NCI-H2227 (cell line): ENCODE measurements at regions not wholly inside any gene's neighbourhood (a gene's known extent, or its start where the extent isn't known, plus 50 kb on each side); places are given as distances from the start of the nearest gene placed in this dataset.
"Not testable (repeated sequence)": the region's sequence is repeated elsewhere in the genome, so short reads cannot be mapped to it uniquely, and the experiment has no call there.

Experiments
- DNase-seq: peaks from one replicate; lab custom pipeline; 2025; ENCODE audit not compliant: unreplicated experiment; lab: John Stamatoyannopoulos, UW

- peak; percentile 2 for DNase-seq
Observed at GRCh38 chr13:89407357-89407756, 1736.2 kb downstream of the SLITRK5 start.

- DNase-seq: no peak
Observed at GRCh38 chr13:89432997-89433396, 1761.8 kb downstream of the SLITRK5 start.

- DNase-seq: not testable (repeated sequence)
Observed at GRCh38 chr13:89434624-89435023, 1763.5 kb downstream of the SLITRK5 start.

GRCh38 chr13:89454681-89455080 lies 1783.5 kb downstream of the SLITRK5 start:
- no peak for DNase-seq

- no peak for DNase-seq
Observed at GRCh38 chr13:89455225-89455624, 1784.1 kb downstream of the SLITRK5 start.

- no peak for DNase-seq
Observed at GRCh38 chr13:89455741-89456140, 1784.6 kb downstream of the SLITRK5 start.

- DNase-seq: no peak
Observed at GRCh38 chr13:89457977-89458376, 1786.8 kb downstream of the SLITRK5 start.

- DNase-seq: no peak
Observed at GRCh38 chr13:89458456-89458855, 1787.3 kb downstream of the SLITRK5 start.

- not testable (repeated sequence) for DNase-seq
Observed at GRCh38 chr13:89460895-89461294, 1789.7 kb downstream of the SLITRK5 start.

GRCh38 chr13:89465366-89465765 lies 1794.2 kb downstream of the SLITRK5 start:
- DNase-seq: no peak

GRCh38 chr13:89468081-89468480 lies 1796.9 kb downstream of the SLITRK5 start:
- DNase-seq: no peak

- no peak for DNase-seq
Observed at GRCh38 chr13:89470901-89471300, 1799.7 kb downstream of the SLITRK5 start.

- no peak for DNase-seq
Observed at GRCh38 chr13:89474432-89474831, 1803.3 kb downstream of the SLITRK5 start.

GRCh38 chr13:89486065-89486464 lies 1814.9 kb downstream of the SLITRK5 start:
- no peak for DNase-seq

GRCh38 chr13:89486709-89487108 lies 1815.5 kb downstream of the SLITRK5 start:
- DNase-seq: no peak

- no peak for DNase-seq
Observed at GRCh38 chr13:89490661-89491060, 1819.5 kb downstream of the SLITRK5 start.

- no peak for DNase-seq
Observed at GRCh38 chr13:89496478-89496877, 1825.3 kb downstream of the SLITRK5 start.

- no peak for DNase-seq
Observed at GRCh38 chr13:89497658-89498057, 1826.5 kb downstream of the SLITRK5 start.

- no peak for DNase-seq
Observed at GRCh38 chr13:89502286-89502685, 1831.1 kb downstream of the SLITRK5 start.

GRCh38 chr13:89514534-89515312 lies 1832.8 kb upstream of the MIR17HG start:
- no peak for DNase-seq

- DNase-seq: no peak
Observed at GRCh38 chr13:89515948-89516347, 1831.5 kb upstream of the MIR17HG start.

GRCh38 chr13:89518289-89519077 lies 1829.0 kb upstream of the MIR17HG start:
- DNase-seq: no peak
